A673 (cell line): ENCODE measurements at regions not wholly inside any gene's neighbourhood (a gene's known extent, or its start where the extent isn't known, plus 50 kb on each side); places are given as distances from the start of the nearest gene placed in this dataset.

Source experiments
- BruUV-seq: library from RNA; stranded (reverse); fragments of 400-500 nt; replicated peaks from 2 replicates; lab custom pipeline; 2021; lab: Mats Ljungman, UMichigan
- CTCF ChIA-PET: fragments of 300-600 bp; sonication (Branson Sonifier 250); formaldehyde crosslinking; loops from one replicate; lab custom pipeline; 2022; ENCODE audit warnings: antibody characterized with exemption; lab: Charles Lee
- POLR2A ChIA-PET: fragments of 300-600 bp; sonication (Branson Sonifier 250); formaldehyde crosslinking; loops from one replicate; lab custom pipeline; 2022; ENCODE audit warnings: antibody characterized with exemption; ENCODE audit not compliant: low non-redundant PET; lab: Charles Lee
- DNase-seq: peaks from one replicate; pipeline ENCODE4 v3.0.0-alpha.2; 2015; ENCODE audit warnings: low spot score
- H3K27ac ChIP-seq: fragments of 200-600 bp; sonication (generic); 2 replicates; pipeline ENCODE4 v1.5.1; 2016; ENCODE audit warnings: mixed run types, low read depth, mild to moderate bottlenecking, mixed read lengths, antibody characterized with exemption, low read length; ENCODE audit not compliant: poor library complexity, severe bottlenecking
- H3K27me3 ChIP-seq: fragments of 200-600 bp; sonication (generic); replicated peaks from 2 replicates; pipeline ENCODE4 v1.6.1; 2017; ENCODE audit warnings: mixed run types, low read depth, mild to moderate bottlenecking, mixed read lengths, antibody characterized with exemption, low read length; ENCODE audit not compliant: insufficient read depth, poor library complexity
- H3K36me3 ChIP-seq: fragments of 200-600 bp; sonication (generic); 2 replicates; pipeline ENCODE4 v1.6.1; 2016; ENCODE audit warnings: mixed run types, mild to moderate bottlenecking, mixed read lengths, antibody characterized with exemption, low read length; ENCODE audit not compliant: insufficient read depth, poor library complexity, severe bottlenecking
- H3K4me1 ChIP-seq: fragments of 200-600 bp; sonication (generic); 2 replicates; pipeline ENCODE4 v1.6.1; 2017; ENCODE audit warnings: mixed run types, mild to moderate bottlenecking, mixed read lengths, antibody characterized with exemption, low read length; ENCODE audit not compliant: insufficient read depth, poor library complexity, severe bottlenecking
- H3K4me3 ChIP-seq: fragments of 200-600 bp; sonication (generic); 2 replicates; pipeline ENCODE4 v1.5.1; 2016; ENCODE audit warnings: low read depth, mixed run types, mild to moderate bottlenecking, mixed read lengths, low read length; ENCODE audit not compliant: poor library complexity, severe bottlenecking
- H3K9me3 ChIP-seq: fragments of 200-600 bp; sonication (generic); 2 replicates; pipeline ENCODE4 v1.6.1; 2016; ENCODE audit warnings: mixed run types, low read depth, mild to moderate bottlenecking, mixed read lengths, antibody characterized with exemption, low read length; ENCODE audit not compliant: poor library complexity, severe bottlenecking
- CTCF ChIP-seq: fragments of 300-800, 200-600 bp; sonication (generic); conservative IDR thresholded peaks from 2 replicates; pipeline ENCODE4 v1.5.1; 2017; ENCODE audit warnings: low read depth, mild to moderate bottlenecking, antibody characterized with exemption, low read length, moderate library complexity, mixed read lengths
- EZH2 ChIP-seq: fragments of 200-600 bp; sonication (generic); IDR thresholded peaks from 2 replicates; pipeline ENCODE4 v1.6.1; 2017; ENCODE audit warnings: borderline replicate concordance, low read depth, mild to moderate bottlenecking, mixed read lengths, antibody characterized with exemption, low read length; ENCODE audit not compliant: poor library complexity, severe bottlenecking
- intact Hi-C: fragments of 100-400 bp; cut with micrococcal nuclease; formaldehyde crosslinking; loops from one replicate; pipeline ENCODE4 v1.10.0; 2022; ENCODE audit not compliant: unreplicated experiment

GRCh38 chr1:4261327-4261726, 361.3 kb upstream of the C1orf174 start:
- ChIA-PET POLR2A (no interaction called here), CTCF (no interaction called here)
- intact Hi-C loops: no loop called here
- Histone ChIP-seq H3K4me1 (no peaks in the 10 kb centered on the region), H3K36me3 (no peaks in the 10 kb centered on the region), H3K4me3 (no peak overlapping the region), H3K27me3 (no peaks in the 10 kb centered on the region), H3K27ac (no peak overlapping the region), H3K9me3 (peaks cover 6% of the 10 kb centered on the region)
- no peak for TF ChIP-seq EZH2
- TF ChIP-seq CTCF: no peak
- no TSS peak for BruUV-seq
- no peak for DNase-seq

- no peaks in the 10 kb centered on the region for H3K27me3 ChIP-seq
- H3K27ac ChIP-seq: no peak overlapping the region
- ChIA-PET POLR2A (no interaction called here), CTCF (no interaction called here)
- intact Hi-C loops: no loop called here
- peaks cover 6% of the 10 kb centered on the region for H3K9me3 ChIP-seq
- no peaks in the 10 kb centered on the region for H3K4me1 ChIP-seq
- no peak overlapping the region for H3K4me3 ChIP-seq
- no peaks in the 10 kb centered on the region for H3K36me3 ChIP-seq
- BruUV-seq: no TSS peak
- no peak for DNase-seq
- no peak for TF ChIP-seq CTCF
- no peak for TF ChIP-seq EZH2
These were observed 362.6 kb upstream of the C1orf174 start for GRCh38 chr1:4262665-4263064.

DNA sequence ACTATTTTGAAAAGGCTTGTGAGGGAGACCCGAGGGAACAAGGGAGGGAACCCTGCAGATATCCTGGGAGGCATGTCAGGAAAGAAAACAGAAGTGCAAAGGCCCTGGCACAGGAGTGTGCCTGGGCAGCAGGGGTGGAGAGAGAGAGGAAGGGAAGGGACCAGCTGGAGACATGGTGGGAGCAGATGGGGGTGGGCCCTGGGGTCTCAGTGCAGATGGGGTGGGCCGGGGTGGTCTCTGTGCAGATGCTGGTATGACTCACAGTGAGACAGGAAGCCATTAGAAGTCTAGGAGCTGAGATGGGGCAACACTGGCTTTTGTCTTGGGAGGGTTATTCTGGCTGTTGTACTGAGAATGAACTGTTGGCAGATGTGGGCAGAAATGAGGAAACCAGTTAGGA, 363.6 kb upstream of the C1orf174 start:
- ChIA-PET POLR2A (no interaction called here), CTCF (no interaction called here)
- Histone ChIP-seq H3K27me3 (no peaks in the 10 kb centered on the region), H3K4me1 (no peaks in the 10 kb centered on the region), H3K4me3 (no peak overlapping the region), H3K27ac (no peak overlapping the region), H3K9me3 (peaks cover 2% of the 10 kb centered on the region), H3K36me3 (no peaks in the 10 kb centered on the region)
- BruUV-seq: no TSS peak
- DNase-seq: no peak
- no peak for TF ChIP-seq EZH2
- intact Hi-C loops: no loop called here

- Histone ChIP-seq H3K27me3 (peaks cover 7% of the 10 kb centered on the region), H3K4me1 (no peaks in the 10 kb centered on the region), H3K4me3 (no peak overlapping the region), H3K27ac (no peak overlapping the region), H3K9me3 (no peaks in the 10 kb centered on the region), H3K36me3 (no peaks in the 10 kb centered on the region)
- POLR2A ChIA-PET: no interaction called here
- TF ChIP-seq CTCF: no peak
- no peak for TF ChIP-seq EZH2
- BruUV-seq: no TSS peak
- CTCF ChIA-PET: no interaction called here
- intact Hi-C loops: no loop called here
- no peak for DNase-seq
These were observed 365.8 kb upstream of the C1orf174 start for GRCh38 chr1:4265836-4266235.
